ENCODE measurements at regions not wholly inside any gene's neighbourhood (a gene's known extent, or its start where the extent isn't known, plus 50 kb on each side); places are given as distances from the start of the nearest gene placed in this dataset.
"Not testable (repeated sequence)": the region's sequence is repeated elsewhere in the genome, so short reads cannot be mapped to it uniquely, and the experiment has no call there.

DNA sequence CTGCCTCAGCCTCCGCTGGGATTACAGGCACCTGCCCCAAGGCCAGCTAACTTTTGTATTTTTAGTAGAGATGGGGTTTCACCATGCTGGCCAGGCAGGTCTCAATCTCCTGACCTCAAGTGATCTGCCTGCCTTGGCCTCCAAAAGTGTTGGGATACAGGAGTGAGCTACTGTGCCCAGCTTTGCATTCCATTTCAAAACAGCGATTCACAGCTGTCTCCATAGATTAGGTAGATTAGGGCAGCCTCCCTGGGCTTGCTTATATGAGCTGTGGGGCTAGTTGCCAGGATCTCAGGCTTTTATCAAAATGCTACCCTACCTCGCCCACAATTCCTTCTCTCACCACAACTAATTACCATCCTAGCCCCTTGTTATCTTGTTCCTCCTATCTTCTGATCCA lies 176.4 kb upstream of the ZKSCAN2 start:
- DNase-seq (ENCODE audit: low spot score) = no peak

DNA sequence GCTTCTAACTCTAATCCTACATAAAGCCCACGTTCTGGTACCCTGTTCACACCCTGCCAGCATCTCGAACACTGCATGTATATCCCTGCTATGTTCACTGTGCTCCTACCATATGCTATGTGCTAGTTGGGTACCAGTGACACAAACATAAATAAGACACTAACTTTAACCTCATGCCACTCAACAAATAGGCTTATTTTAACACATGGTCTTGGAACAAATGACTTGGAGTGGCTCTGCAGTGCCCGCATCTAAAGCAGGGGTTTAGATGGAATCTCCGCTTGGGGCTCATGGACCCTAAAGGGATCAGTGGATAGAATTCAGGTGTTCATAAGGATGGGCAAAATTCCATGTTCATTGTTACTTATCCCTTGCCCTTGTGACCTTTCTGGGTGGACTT lies 175.7 kb upstream of the ZKSCAN2 start:
- no peak for DNase-seq (ENCODE audit: low spot score)

DNA sequence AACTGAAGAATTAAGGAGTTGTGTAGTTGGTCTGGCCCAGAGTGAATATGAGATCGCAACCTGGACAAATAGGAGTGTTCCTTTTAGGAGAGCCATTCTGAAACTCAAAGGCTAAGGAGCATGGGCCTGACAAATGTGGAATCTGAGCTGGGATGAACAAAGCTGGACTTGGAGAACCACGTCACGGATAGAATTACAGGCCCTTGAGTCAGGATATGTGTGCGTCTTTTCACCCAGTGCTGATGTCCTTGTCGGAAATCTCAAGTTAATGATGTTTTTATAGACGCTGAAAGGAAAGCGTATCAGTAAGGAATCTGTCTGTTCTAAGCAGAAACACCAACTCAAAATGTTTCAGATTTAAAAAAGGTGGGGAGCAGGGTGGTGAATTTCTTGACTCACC lies 173.8 kb upstream of the ZKSCAN2 start:
- DNase-seq (ENCODE audit: low spot score) = no peak

DNA sequence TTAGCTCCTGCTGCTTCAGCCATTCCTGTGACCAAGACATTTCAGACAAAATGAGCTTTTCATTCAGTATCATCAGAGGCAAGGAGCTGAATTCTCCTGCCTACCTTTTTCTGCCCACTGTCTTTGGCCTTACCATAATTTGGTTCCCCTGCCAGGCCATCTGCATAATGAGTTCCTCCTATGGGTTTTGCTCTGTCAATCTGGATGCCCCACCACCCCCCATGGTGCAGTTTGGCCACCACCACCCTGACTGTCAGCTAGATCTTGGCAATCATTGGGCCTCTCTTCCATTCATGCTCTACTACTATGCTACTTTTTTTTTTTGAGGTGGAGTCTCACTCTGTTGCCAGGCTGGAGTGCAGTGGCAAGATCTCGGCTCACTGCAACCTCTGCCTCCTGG lies 169.2 kb upstream of the ZKSCAN2 start:
- no peak for DNase-seq (ENCODE audit: low spot score)

DNA sequence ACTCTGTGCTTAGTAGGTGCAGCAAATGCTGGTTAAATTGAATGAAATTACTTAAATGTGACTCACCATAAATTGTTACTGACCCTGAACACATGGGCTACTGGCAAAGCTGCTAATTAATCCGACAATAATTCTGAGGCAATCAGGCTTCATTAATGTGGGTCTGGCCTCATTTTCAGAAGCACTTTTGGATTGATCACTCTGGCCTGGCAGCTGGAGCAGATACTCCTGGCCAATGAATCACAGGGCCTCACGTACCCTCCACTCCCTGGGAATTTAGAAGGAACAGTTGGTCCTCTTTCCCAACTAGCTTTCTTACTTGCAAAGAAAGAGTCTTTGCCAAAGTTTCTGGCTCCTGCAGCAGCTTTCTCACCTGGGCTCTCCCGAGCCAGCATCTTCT lies 162.0 kb upstream of the ZKSCAN2 start:
- no peak for DNase-seq (ENCODE audit: low spot score)

DNA sequence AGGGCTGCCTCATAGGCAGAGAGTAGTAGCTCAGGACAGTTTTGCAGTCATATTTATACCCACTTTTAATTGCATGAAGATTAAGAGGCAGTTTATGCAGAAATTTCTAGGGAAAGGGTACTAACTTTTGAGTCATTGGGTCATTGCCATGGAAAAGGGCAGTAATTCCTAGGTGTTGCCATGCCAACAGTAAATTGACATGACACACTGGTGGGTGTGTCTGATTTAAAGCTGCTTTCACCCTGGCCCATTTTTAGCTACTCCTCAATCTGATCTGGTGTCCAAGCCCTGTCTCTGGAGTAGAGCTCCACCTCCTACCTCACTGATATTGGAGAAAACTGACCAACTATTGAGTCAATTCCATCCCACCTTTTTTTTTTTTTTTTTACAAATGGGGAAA lies 161.5 kb upstream of the ZKSCAN2 start:
- no peak for DNase-seq (ENCODE audit: low spot score)

DNA sequence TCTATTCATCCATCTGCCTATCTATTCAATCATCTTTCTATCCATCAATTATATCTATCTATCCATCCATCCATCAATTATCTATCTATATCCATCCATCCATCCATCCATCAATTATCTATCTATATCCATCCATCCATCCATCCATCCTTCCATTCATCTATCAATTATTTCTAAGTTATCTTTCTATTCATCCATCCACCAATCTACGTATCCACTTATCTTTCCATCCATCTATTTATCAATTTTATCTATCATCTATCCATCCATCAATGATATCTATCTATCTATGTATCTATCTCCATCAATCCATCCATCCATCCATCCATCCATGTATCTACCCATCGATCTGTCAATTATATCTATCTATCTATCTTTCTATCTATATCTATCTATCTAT lies 158.4 kb upstream of the ZKSCAN2 start:
- DNase-seq (ENCODE audit: low spot score) = no peak

DNA sequence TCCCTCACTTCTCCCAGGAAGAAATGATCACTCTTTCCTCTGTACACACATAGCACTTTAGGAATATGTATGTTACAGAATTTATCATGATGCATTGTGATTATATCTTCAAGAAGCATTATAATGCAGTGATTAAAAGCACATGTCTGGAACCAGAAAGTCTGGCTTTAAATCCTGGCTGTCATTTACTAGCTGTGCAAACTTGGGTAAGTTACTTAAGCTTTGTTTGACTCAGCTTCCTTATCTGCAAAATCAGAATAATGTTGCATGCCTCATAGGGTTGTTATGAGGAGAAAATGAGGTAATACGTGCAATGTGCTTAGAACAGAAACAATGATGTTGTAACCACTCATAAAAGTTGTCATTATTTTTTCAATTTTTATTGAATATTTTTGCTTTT lies 156.3 kb upstream of the ZKSCAN2 start:
- DNase-seq (ENCODE audit: low spot score) = no peak

DNA sequence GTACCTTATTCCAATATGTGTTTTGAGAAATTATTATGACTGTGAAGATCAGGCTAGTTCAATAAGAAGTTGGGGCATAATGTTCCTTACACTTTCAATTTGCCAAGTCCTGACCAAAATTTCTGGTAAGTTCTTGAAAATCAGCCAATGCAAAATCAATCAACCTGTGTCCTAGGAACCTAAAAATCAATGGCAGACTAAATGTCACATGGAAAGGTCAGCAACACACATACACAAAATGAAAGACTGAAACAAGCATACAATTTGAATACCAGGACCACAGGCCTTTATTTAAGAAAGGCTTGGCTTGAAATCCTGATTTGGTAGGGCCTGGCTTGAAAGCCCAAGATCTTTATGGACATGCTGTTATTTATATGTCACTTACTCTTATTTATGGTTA lies 155.5 kb upstream of the ZKSCAN2 start:
- DNase-seq (ENCODE audit: low spot score) = no peak

DNA sequence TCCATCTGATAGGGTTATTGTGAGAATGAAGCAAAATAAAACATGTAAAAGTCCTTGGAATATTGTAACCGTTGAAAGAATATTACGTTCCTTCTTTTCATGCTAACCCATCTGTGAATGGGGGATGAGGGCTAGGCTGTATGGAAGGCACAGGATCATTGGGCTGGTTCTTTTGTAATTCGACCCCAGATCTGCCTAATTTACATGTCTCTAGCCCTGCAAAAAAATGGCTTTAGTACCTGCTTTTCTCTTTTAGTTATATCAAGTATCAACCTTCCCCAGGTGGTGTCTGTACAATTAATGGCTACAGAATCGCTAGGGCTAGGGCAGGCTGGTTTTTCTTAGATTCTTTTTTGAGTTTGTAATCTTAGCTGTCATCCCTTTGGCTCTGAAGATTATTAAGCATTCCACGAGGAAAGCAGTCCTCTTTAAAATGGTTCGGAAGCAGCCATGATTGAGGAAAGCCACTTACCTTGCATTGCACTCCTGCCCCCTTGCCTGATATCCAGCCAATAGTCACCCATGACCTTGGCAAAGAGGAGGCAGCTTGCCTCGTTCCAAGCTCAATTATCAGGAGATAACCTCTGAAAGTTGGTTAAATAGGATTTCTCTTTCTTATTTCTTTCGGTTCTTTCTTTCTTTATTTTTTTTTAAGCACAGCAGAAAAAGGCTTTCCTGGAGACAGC lies 153.9 kb upstream of the ZKSCAN2 start:
- no peak for DNase-seq (ENCODE audit: low spot score)

DNA sequence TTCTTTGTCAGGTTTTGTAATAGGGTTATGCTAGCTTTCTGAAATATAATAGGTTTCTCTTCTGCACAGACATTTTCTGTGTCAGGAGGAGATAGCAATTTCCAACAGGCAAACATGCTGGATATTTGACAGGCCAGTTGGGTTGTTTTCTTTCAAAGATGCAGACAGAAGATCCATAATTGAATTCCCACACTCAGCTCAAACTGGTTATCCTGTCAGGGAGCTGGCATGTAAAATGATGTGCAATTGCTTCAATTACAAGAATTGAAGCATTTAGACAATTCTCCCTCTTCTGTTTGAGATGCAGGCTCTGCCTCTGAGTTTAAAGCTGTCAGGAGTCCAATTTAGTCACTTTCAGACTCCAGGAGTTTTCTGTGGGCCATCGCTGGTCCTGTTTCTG lies 146.2 kb upstream of the ZKSCAN2 start:
- no peak for DNase-seq (ENCODE audit: low spot score)

DNA sequence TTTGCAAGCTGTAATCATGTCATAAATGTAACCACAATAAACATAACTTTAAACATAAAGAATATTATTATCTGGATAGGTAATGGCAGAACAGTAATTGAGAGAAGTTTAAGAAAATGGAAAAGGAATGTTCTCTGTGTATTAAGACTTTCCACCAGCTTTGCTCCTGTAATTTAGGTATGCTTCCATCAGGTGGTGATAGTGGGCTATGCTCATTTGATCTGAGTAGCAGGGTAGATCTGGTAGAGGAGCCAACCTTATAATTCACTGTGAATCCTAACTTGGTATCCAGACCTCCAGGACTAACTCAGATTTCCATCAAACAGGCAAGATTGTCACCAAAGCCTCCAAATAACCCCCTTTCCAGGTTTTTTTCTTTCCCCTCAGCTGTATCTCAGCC lies 137.9 kb upstream of the ZKSCAN2 start:
- DNase-seq (ENCODE audit: low spot score) = no peak

DNA sequence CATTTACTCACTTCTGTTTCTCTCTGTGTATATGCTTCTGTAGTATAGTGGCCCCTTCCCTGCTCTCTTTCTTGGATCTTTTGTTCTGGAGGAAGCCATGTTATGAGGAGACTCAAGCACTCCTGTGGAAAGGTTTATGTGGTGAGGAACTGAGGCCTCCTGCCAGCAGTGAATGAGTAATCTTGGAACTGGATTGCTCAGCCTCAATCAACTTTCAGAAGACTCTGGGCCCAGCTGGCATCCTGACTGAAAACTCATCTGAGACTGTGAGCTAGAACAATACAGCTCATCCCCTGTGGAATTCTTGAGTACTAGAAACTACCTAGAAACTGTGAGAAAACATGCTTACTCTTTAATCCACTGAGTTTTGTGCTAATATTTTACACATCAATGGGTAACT lies 133.1 kb upstream of the ZKSCAN2 start:
- no peak for DNase-seq (ENCODE audit: low spot score)

DNA sequence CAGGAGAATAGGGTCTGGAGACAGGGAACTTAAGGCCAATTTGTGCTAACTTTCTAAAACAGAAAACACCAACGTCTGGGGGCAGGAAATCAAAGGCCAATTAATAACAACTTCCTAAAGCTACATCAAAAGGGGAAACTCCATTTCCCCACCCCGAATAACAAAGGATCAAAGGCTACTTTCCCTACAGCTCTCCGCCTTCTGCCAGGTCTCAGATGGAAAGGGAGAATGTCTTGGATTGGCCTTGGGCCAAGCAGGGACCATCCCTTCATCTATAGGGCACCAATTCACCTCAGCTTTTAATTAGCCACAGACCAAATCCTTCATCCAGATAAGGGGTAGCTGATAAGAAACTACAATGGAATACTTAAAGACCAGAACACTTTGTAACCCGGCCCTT lies 116.9 kb upstream of the ZKSCAN2 start:
- DNase-seq (ENCODE audit: low spot score) = no peak

DNA sequence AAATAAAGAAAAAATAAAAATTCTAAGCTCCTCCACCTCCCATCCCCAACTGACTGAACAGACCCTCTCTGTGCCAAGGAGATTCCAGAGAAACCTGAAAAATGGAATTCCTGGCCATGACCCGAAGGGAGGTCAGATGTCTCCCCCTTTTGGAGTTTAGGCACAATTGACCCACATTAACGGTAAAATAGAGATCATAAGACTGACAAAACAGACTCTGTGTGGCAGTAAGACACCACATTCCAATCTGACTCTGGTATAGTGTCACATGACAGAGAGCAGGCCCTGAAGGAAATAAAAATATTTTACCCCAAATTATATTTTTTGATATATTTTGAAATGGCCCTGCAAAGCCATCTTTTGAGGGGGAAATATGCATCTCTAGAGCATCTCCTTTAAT lies 115.1 kb upstream of the ZKSCAN2 start:
- DNase-seq (ENCODE audit: low spot score) = no peak

DNA sequence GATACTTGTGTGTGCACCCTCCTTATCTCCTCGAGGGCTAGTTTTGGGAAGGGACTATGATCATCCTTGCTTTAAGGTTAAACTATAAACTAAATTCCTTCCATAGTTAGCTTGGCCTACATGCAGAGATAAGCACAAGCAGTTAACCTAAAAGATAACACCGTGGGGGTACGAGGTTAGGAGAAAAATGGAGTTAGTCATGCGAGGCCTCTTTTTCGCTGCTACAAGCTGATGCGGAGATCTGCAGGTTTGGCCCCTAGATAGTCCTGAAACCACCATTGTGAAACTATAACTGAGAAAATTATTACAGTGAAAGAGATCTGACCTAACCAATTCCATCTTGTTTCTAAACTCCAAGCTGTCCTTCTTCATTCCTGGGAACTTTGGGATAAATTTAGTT lies 113.7 kb upstream of the ZKSCAN2 start:
- DNase-seq (ENCODE audit: low spot score) = no peak

DNA sequence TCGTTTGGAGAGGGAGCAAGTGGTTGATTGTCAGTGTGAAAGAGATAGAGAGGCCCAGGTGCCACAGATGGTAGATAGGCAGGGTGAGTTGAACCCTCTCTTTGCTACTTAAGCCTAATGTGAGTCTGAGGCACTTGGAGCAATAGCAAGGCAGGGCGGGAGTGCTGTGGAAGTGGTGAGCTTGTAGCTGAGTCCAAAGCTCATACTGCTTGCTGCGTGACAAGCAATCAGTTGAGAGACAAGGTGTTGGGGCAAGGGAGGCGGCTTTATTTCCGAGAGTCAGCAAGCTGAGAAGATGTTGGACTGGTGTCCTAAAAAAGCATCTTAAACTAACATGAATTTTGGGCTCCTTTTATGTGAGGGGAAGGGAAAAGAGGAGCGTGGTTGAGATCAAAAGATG lies 112.9 kb upstream of the ZKSCAN2 start:
- DNase-seq (ENCODE audit: low spot score) = no peak

DNA sequence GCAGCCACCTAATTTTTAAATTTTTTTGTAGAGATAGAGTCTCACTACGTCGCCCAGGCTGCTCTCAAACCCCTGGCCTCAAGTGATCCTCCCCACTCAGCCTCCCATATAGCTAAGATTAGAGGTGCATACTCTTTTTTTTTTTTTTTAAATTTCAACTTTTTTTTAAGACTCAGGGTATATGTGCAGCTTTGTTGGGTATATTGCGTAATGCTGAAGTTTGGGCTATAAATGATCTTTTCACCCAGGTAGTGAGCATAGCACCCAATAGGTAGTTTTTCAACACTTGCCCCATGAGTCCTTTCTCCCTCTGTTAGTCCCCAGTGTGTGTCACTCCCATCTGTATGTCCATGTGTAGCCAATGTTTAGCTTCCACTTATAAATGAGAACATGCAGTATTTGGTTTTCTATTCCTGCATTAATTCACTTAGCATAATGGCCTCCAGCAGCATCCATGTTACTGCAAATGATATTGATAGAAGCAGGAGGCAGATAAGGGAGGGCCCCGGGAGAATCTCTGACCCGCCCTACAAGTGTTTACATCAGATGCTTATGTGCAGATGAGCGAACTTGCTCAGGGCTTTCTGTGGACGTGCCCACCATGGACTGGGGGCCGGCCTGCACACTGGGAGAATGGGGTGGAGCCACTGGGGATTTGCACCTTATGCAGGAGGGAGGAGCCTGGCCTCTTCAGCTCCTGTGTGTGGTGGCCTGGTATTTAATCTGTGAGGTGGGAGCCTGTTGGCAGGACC lies 110.3 kb upstream of the ZKSCAN2 start:
- DNase-seq (ENCODE audit: low spot score) = no peak

DNA sequence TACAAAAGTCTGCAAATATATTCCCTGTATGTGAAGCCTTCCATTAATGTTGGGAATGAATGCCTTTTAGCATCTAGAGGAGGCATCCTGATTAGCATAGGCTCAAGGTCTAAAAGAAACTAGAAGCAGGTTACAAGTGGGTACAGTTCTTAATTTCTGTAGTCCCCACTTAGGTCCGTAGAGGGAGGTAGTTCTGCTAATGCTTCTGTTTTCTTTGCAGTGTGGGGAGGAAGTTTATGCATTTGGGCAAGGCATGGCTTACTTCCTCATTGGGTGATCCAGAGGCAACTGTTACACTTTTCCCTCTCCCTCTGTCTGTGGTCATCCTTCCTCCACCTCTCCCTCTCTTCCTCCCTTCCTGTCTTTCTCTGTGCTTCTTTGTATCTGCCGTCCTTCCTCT lies 108.4 kb upstream of the ZKSCAN2 start:
- no peak for DNase-seq (ENCODE audit: low spot score)

DNA sequence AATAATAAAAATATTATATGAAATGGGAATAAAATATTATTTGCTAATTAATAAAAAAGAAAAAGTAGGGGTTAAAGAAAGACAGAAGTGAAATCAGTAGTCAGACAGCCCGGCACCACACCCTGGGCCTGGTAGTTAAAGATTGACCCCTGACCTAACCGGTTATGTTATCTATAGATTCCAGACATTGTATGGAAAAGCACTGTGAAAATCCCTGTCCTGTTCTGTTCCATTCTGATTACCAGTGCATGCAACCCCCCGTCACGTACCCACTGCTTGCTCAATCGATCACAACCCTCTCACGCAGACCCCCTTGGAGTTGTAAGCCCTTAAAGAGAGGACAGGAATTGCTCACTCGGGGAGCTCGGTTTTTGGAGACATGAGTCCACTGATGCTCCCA lies 101.9 kb upstream of the ZKSCAN2 start:
- not testable (repeated sequence) for DNase-seq (ENCODE audit: low spot score)

DNA sequence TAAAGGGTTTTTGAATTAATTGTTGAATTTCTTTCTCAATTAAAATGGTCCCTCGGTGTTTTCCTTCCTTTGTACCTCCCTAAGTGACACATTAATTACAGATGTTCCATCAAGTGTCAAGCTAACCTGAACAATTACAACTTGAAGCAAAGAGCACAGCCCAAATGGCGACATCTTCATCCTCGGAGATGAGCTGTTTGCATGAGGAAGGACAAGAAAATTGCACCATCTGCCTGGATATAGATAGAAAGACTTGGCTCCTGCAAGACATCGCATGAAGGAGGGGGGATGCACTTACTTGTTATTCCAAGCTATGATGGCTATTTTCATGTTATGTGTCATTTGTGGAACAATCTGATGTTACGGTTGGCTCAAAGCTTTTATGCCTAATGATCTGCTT lies 86.4 kb upstream of the ZKSCAN2 start:
- DNase-seq (ENCODE audit: low spot score) = no peak

DNA sequence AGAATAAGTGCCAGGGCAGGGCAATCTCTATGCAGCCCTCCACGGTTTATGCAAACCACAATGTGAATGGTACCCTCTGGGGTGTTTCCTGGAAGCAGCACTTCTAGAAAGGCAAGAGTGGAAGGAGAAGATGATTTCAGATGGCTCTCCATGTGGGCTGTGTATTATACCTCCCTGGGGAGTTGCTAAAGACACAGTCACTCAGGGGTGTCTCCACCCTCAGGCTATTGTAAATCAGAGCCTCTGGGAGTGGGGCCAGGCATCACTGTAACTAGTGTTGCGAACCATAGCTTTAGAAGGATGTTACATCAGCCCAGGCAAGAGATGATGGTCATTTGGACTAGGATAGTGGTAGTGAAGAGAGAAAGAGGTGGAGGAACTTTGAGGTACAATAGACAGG lies 83.3 kb upstream of the ZKSCAN2 start:
- no peak for DNase-seq (ENCODE audit: low spot score)

DNA sequence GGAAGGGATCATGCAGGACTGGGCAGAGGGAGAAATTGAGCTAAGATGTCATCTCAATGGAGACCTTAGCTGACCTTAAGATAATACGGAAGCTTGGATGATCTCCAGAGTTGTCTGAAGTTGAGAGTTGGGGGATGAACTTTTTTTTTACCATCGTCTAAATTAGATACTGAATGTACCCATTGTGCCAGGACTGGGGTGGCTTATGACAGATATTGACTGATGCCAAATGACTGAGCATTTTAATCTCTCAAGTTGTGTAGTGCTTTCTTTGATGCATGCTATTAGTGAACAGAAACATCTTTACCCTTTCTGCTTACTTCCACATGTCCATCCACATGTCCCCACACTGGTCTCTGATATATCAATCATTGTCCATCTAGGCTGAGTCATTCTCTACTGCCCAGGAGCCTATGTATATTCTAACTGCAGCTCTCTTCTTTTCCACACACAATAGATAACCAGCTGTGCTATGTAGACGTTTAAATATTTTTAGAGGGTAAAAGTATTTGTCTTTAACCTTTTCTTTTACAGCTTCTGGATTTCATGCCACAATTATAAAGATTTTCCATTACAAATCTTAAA lies 60.2 kb upstream of the ZKSCAN2 start:
- DNase-seq (ENCODE audit: low spot score) = no peak

DNA sequence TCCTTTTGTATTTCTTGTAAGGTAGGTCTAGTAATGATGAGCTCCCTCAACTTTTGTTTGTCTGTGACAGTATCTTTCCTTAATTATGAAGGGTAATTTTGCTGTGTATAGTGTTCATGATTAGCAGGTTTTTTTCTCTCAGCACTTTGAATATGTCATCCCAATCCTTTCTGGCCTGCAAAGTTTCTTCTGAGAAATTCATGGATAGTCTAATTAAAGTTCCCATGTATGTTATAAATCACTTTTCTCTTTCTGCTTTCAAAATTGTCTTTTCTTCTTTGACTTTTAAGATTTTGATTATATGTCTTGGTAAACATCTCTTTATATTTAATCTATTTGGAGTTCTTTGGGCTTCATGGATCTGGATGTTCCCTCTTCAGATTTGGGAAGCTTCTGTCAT lies 54.3 kb upstream of the ZKSCAN2 start:
- DNase-seq (ENCODE audit: low spot score) = no peak
